ENCODE measurements at regions not wholly inside any gene's neighbourhood (a gene's known extent, or its start where the extent isn't known, plus 50 kb on each side); places are given as distances from the start of the nearest gene placed in this dataset.

- TF ChIP-seq, protein P1, sequence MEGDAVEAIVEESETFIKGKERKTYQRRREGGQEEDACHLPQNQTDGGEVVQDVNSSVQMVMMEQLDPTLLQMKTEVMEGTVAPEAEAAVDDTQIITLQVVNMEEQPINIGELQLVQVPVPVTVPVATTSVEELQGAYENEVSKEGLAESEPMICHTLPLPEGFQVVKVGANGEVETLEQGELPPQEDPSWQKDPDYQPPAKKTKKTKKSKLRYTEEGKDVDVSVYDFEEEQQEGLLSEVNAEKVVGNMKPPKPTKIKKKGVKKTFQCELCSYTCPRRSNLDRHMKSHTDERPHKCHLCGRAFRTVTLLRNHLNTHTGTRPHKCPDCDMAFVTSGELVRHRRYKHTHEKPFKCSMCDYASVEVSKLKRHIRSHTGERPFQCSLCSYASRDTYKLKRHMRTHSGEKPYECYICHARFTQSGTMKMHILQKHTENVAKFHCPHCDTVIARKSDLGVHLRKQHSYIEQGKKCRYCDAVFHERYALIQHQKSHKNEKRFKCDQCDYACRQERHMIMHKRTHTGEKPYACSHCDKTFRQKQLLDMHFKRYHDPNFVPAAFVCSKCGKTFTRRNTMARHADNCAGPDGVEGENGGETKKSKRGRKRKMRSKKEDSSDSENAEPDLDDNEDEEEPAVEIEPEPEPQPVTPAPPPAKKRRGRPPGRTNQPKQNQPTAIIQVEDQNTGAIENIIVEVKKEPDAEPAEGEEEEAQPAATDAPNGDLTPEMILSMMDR (conservative IDR thresholded peaks at IDR 0.05 in 1 of 2, IDR thresholded peaks at IDR 0.05 in 1 of 2; ENCODE audit: extremely low read depth in 1 of 2, insufficient read depth in 1 of 2, low read depth in 1 of 2, low read length in 2 of 2), result no peak
- TF ChIP-seq EZH2 (IDR thresholded peaks at IDR 0.05; ENCODE audit: borderline replicate concordance, low read length), result no peak
Measured at GRCh38 chr19:28815257-28815656, 397.7 kb downstream of the UQCRFS1 start.

Measured in mammary epithelial cell (primary cell).